GM23338 (cell line): ENCODE measurements at regions not wholly inside any gene's neighbourhood (a gene's known extent, or its start where the extent isn't known, plus 50 kb on each side); places are given as distances from the start of the nearest gene placed in this dataset.
A peak's percentile ranks its signal among the peaks of the same experiment; 100 is the strongest.

Source experiments
- ATAC-seq: fragments of 200-7000 bp; cut with Tn5 transposase; 3 replicates; pipeline ENCODE4 v1.9.1; 2020
- DNase-seq: peaks from one replicate; pipeline ENCODE4 v3.0.0-alpha.2; 2015; ENCODE audit warnings: low spot score
- H2AFZ ChIP-seq: fragments of 200-600 bp; sonication (generic); 2 replicates; pipeline ENCODE4 v1.8.0; 2016; ENCODE audit warnings: antibody characterized with exemption, mild to moderate bottlenecking, moderate library complexity
- H3F3A ChIP-seq: fragments of 200-600 bp; sonication (generic); replicated peaks from 2 replicates; pipeline ENCODE4 v1.8.0; 2017; ENCODE audit warnings: antibody characterized with exemption, mixed run types, low read depth
- H3K27ac ChIP-seq: fragments of 200-600 bp; sonication (generic); 2 replicates; pipeline ENCODE4 v1.6.1; 2016; ENCODE audit warnings: low read depth
- H3K27me3 ChIP-seq: fragments of 200-600 bp; sonication (generic); 2 replicates; pipeline ENCODE4 v1.8.0; 2016; ENCODE audit warnings: mild to moderate bottlenecking, mixed run types, moderate library complexity; ENCODE audit not compliant: insufficient read depth
- H3K36me3 ChIP-seq: fragments of 200-600 bp; sonication (generic); 2 replicates; pipeline ENCODE4 v1.8.0; 2016; ENCODE audit warnings: mild to moderate bottlenecking; ENCODE audit not compliant: insufficient read depth
- H3K4me1 ChIP-seq: fragments of 200-600 bp; sonication (generic); 2 replicates; pipeline ENCODE4 v1.8.0; 2016; ENCODE audit warnings: mild to moderate bottlenecking, moderate library complexity; ENCODE audit not compliant: insufficient read depth
- H3K4me2 ChIP-seq: fragments of 200-600 bp; sonication (generic); 2 replicates; pipeline ENCODE4 v1.7.1; 2017; ENCODE audit warnings: mixed run types
- H3K4me3 ChIP-seq: fragments of 200-600 bp; sonication (generic); 2 replicates; pipeline ENCODE4 v1.6.1; 2016; ENCODE audit warnings: mixed run types
- H3K79me2 ChIP-seq: fragments of 200-600 bp; sonication (generic); replicated peaks from 2 replicates; pipeline ENCODE4 v1.8.0; 2017; ENCODE audit warnings: mild to moderate bottlenecking; ENCODE audit not compliant: insufficient read depth
- H3K9me2 ChIP-seq: fragments of 200-600 bp; sonication (generic); 2 replicates; pipeline ENCODE4 v1.8.0; 2017; ENCODE audit not compliant: insufficient read depth
- H4K20me1 ChIP-seq: fragments of 200-600 bp; sonication (generic); replicated peaks from 2 replicates; pipeline ENCODE4 v1.8.0; 2017; ENCODE audit warnings: mild to moderate bottlenecking; ENCODE audit not compliant: insufficient read depth
- H3K27ac Mint-ChIP-seq: 2 replicates; pipeline ENCODE4 v1.8.0; 2020; ENCODE audit warnings: inconsistent platforms, mild to moderate bottlenecking, moderate library complexity, mixed read lengths
- H3K27me3 Mint-ChIP-seq: 3 replicates; pipeline ENCODE4 v1.8.0; 2022; ENCODE audit warnings: low read depth, mild to moderate bottlenecking, moderate library complexity, mixed read lengths, inconsistent platforms; ENCODE audit not compliant: insufficient read depth, poor library complexity
- H3K36me3 Mint-ChIP-seq: 3 replicates; pipeline ENCODE4 v1.8.0; 2021; ENCODE audit warnings: low read depth, mild to moderate bottlenecking, inconsistent platforms, moderate library complexity, mixed read lengths
- H3K4me1 Mint-ChIP-seq: 3 replicates; pipeline ENCODE4 v1.8.0; 2020; ENCODE audit warnings: mild to moderate bottlenecking, inconsistent platforms, mixed read lengths
- H3K4me3 Mint-ChIP-seq: 3 replicates; pipeline ENCODE4 v1.8.0; 2021; ENCODE audit warnings: moderate library complexity, mild to moderate bottlenecking, inconsistent platforms, mixed read lengths
- H3K9me3 Mint-ChIP-seq: 3 replicates; pipeline ENCODE4 v1.8.0; 2020; ENCODE audit warnings: moderate library complexity, mild to moderate bottlenecking, inconsistent platforms, mixed read lengths
- CTCF ChIP-seq, 2 experiments: fragments of 200-600 bp in 1 of 2; sonication (generic) in 1 of 2; conservative IDR thresholded peaks; 2 replicates each; pipeline versions ENCODE4 v1.5.1 to v1.6.1; 2016 to 2017; ENCODE audit warnings: antibody characterized with exemption in 2 of 2, low read depth in 2 of 2, mild to moderate bottlenecking in 2 of 2, moderate library complexity in 1 of 2
- JUNB ChIP-seq: IDR thresholded peaks from one replicate; pipeline ENCODE4 v1.6.1; 2016; ENCODE audit warnings: antibody characterized with exemption; ENCODE audit not compliant: unreplicated experiment
- POLR2AphosphoS5 ChIP-seq: IDR thresholded peaks from 2 replicates; pipeline ENCODE4 v1.6.1; 2016; ENCODE audit warnings: antibody characterized with exemption, low read depth
- STAT1 ChIP-seq: IDR thresholded peaks from one replicate; pipeline ENCODE4 v1.6.1; 2016; ENCODE audit warnings: antibody characterized with exemption; ENCODE audit not compliant: unreplicated experiment
- ZNF114 ChIP-seq: fragments of 250-450 bp; sonication (Bioruptor Pico); IDR thresholded peaks from 2 replicates; pipeline ENCODE4 v1.5.0; 2020; ENCODE audit warnings: mild to moderate bottlenecking, moderate library complexity
- ZNF331 ChIP-seq: fragments of 250-450 bp; sonication (Bioruptor Pico); IDR thresholded peaks from 2 replicates; pipeline ENCODE4 v1.5.0; 2020; ENCODE audit warnings: low read depth, mild to moderate bottlenecking, moderate library complexity
- ZNF462 ChIP-seq: fragments of 250-450 bp; sonication (Bioruptor Pico); IDR thresholded peaks from 2 replicates; pipeline ENCODE4 v1.5.0; 2020; ENCODE audit warnings: mild to moderate bottlenecking, moderate library complexity

- Histone ChIP-seq H2AFZ (0 out of 2 replicates have a peak overlapping the region, but pooled peaks have one; percentile 6), H3K27ac (no peak overlapping the region), H3F3A (no peaks in the 10 kb centered on the region), H3K27me3 (no peaks in the 10 kb centered on the region), H4K20me1 (no peaks in the 10 kb centered on the region), H3K79me2 (no peaks in the 10 kb centered on the region), H3K4me3 (no peak overlapping the region), H3K4me2 (no peak overlapping the region), H3K36me3 (0 out of 2 replicates have a peak, but pooled peaks cover 4% of the 10 kb centered on the region), H3K9me2 (no peaks in the 10 kb centered on the region), H3K4me1 (no peaks in the 10 kb centered on the region)
- DNase-seq (no peak), ATAC-seq (no peak)
- Mint-ChIP-seq H3K9me3 (peaks cover 18% of the 10 kb centered on the region), H3K4me1 (no peaks in the 10 kb centered on the region), H3K4me3 (no peak overlapping the region), H3K27me3 (peaks cover 2% of the 10 kb centered on the region), H3K27ac (no peak overlapping the region), H3K36me3 (peaks cover 15% of the 10 kb centered on the region; the same call in 2 of the 3 replicates)
- no peak for TF ChIP-seq CTCF (conservative IDR thresholded peaks at IDR 0.05; ENCODE audit: low read depth in 2 of 2)
These were observed 2121.5 kb upstream of the AGA start for GRCh38 chr4:179563741-179564140.

- no peaks in the 10 kb centered on the region for H3K4me1 Mint-ChIP-seq
- DNase-seq (no peak), ATAC-seq (no peak)
- TF ChIP-seq STAT1 (no peak), POLR2AphosphoS5 (no peak), ZNF114 (CRISPR knock-in tag) (no peak), ZNF331 (CRISPR knock-in tag) (no peak), JUNB (no peak)
- Histone ChIP-seq H3K27ac (no peak overlapping the region), H3K4me2 (no peak overlapping the region), H4K20me1 (no peaks in the 10 kb centered on the region), H3F3A (no peaks in the 10 kb centered on the region), H2AFZ (no peak overlapping the region), H3K79me2 (no peaks in the 10 kb centered on the region), H3K4me1 (no peaks in the 10 kb centered on the region), H3K9me2 (no peaks in the 10 kb centered on the region; the same call in 1 of the 2 replicates), H3K27me3 (no peaks in the 10 kb centered on the region), H3K4me3 (no peak overlapping the region), H3K36me3 (peaks cover 4% of the 10 kb centered on the region; the same call in 1 of the 2 replicates)
- H3K27ac Mint-ChIP-seq = no peak overlapping the region
- H3K36me3 Mint-ChIP-seq = peaks cover 24% of the 10 kb centered on the region; the same call in 2 of the 3 replicates
- H3K4me3 Mint-ChIP-seq = no peak overlapping the region
- no peaks in the 10 kb centered on the region for H3K27me3 Mint-ChIP-seq
- H3K9me3 Mint-ChIP-seq = peaks cover 28% of the 10 kb centered on the region
These were observed 2127.3 kb upstream of the AGA start for GRCh38 chr4:179569549-179569948.

GRCh38 chr4:179582164-179582905 is 2140.1 kb upstream of the AGA start:
- DNase-seq = no peak
- no peak for ATAC-seq
- Histone ChIP-seq H3K79me2 (no peaks in the 10 kb centered on the region), H3K4me1 (no peaks in the 10 kb centered on the region), H3F3A (no peaks in the 10 kb centered on the region), H3K27me3 (no peaks in the 10 kb centered on the region), H3K4me3 (no peak overlapping the region), H3K27ac (no peak overlapping the region), H2AFZ (no peak overlapping the region), H3K36me3 (no peaks in the 10 kb centered on the region), H4K20me1 (no peaks in the 10 kb centered on the region), H3K4me2 (no peak overlapping the region), H3K9me2 (no peaks in the 10 kb centered on the region)
- no peak overlapping the region for H3K4me3 Mint-ChIP-seq
- TF ChIP-seq ZNF462 (CRISPR knock-in tag) = no peak
- H3K36me3 Mint-ChIP-seq = no peaks in the 10 kb centered on the region; the same call in 2 of the 3 replicates
- no peak overlapping the region for H3K27ac Mint-ChIP-seq
- peaks cover 10% of the 10 kb centered on the region for H3K4me1 Mint-ChIP-seq
- peaks cover 1% of the 10 kb centered on the region for H3K27me3 Mint-ChIP-seq
- H3K9me3 Mint-ChIP-seq = no peaks in the 10 kb centered on the region
